Stimulated activated naive CD4-positive, alpha-beta T cell (primary cell): ENCODE measurements at regions not wholly inside any gene's neighbourhood (a gene's known extent, or its start where the extent isn't known, plus 50 kb on each side); places are given as distances from the start of the nearest gene placed in this dataset.
A peak's percentile ranks its signal among the peaks of the same experiment; 100 is the strongest.
"Not testable (repeated sequence)": the region's sequence is repeated elsewhere in the genome, so short reads cannot be mapped to it uniquely, and the experiment has no call there.

Experiments
- DNase-seq, 6 experiments: peaks; one replicate each; lab custom pipeline; 2025; lab: John Stamatoyannopoulos, UW

GRCh38 chr16:5215901-5216300 is 118.3 kb upstream of the EEF2KMT start:
- DNase-seq, result no peak

DNA sequence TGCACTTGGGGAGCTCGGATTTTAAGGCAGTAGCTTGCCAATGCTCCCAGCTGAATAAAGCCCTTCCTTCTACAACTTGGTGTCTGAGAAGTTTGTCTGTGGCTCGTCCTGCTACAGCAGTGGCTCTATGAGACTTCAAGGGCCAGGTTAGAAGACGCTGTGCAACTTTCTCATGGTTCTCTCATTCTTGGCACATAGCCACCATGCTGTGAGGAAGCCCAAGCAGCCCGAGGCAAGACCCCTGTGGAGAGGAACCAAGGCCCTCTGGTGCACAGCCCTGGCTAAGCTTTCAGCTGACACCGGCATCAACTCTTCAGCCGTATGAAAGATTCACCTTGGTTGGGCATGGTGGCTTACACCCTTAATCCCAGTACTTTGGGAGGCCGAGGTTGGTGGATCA is 116.9 kb upstream of the EEF2KMT start:
- no peak for DNase-seq

- not testable (repeated sequence) for DNase-seq
These were observed 114.9 kb upstream of the EEF2KMT start for GRCh38 chr16:5212501-5212900.

DNA sequence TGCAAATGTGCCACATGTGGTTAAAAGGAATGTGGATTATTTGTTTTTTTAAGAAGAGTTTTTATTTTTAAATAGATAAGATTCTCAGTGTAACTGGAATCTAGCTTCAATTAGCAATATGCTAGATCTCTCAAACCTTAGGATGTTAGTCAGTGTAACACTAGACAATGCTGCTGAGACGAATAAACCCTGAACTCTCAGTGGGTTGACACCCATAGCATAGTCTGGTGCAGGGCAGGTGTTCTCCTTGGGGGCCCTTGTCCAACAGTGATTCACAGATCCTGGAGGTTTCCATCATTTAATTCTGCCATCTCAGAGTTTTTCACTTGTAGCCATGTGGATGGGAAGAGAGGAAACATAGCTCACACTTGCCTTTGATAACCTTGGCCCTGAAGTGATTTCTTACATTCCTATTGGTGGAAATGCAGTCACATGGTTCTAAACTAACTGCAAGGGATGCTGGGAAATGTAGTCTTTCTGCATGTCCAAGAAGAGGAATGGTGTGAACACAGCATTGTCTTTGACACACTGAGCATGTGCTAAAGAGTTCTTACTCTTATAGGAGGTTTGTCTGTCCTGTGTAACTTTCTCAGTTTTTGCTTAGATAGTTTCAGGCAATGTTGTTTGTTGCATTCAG is 110.4 kb upstream of the EEF2KMT start:
- DNase-seq, result peak in 1 of 6 experiments; percentile 4

- no peak for DNase-seq
These were observed 109.5 kb upstream of the EEF2KMT start for GRCh38 chr16:5207001-5207523.

DNA sequence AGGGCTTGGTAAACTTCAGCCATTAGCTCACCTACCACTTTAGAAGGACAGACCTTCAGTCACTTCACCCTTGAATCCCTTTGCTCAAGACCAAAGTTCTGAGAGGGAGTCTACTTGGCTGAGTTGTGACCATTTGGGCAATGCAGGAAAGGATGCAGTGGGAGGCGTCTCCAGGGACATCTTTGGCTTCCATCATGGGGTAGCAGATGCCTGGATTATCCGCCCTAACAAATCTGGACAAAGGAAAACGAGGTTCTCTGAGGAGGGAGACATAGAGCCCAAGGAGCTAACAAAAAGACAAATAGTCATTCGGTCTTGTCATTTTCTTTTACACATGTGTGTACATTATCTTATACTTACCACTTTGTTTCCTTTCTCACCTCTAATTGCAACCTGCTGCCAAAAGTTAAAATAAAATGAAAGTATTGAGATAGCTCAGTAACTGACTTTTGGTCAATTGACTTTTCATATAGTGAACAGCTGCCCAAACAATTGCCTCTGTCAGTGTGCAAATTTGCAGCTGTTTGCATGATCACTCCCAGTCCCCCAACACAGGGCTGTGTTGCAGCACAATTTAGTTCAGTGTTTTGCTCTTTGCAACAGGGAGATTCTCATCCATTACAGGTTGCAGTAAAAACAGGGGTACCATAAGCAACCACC is 108.9 kb upstream of the EEF2KMT start:
- no peak for DNase-seq

- DNase-seq, result no peak
These were observed 107.9 kb upstream of the EEF2KMT start for GRCh38 chr16:5205361-5206040.

DNA sequence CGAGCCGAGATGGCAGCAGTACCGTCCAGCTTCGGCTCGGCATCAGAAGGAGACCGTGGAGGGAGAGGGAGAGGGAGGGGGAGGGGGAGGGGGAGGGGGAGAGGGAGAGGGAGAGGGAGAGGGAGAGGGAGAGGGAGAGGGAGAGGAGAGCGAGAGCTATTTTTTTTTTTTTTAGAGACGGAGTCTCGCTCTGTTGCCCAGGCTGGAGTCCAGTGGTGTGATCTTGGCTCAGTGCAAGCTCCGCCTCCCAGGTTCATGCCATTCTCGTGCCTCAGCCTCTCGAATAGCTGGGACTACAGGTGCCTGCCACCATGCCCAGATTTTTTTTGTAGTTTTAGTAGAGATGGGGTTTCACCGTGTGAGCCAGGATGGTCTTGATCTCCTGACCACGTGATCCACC is 106.1 kb upstream of the EEF2KMT start:
- not testable (repeated sequence) for DNase-seq

- DNase-seq, result no peak
These were observed 102.5 kb upstream of the EEF2KMT start for GRCh38 chr16:5200123-5200522.

GRCh38 chr16:5196204-5196603 is 98.6 kb upstream of the EEF2KMT start:
- DNase-seq, result no peak

DNA sequence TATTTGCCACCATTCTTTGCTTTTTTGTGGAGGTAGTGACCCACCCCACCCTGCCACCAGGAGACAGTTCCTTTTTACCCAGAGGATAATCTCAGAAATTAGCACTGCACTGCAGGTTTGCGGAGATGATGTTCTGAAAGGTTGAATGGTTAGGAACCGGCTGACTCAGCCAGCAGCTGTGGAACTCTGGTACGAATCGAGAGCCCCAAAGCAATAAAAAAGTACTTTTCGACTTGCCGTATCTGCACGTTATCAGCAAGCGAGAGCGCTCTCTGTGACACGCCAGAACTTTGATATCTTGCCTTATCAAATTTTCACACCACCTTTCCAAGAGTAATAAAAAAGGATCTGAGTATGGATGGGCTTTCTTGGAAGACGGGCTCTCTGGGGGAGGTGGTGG is 96.3 kb upstream of the EEF2KMT start:
- no peak for DNase-seq

DNA sequence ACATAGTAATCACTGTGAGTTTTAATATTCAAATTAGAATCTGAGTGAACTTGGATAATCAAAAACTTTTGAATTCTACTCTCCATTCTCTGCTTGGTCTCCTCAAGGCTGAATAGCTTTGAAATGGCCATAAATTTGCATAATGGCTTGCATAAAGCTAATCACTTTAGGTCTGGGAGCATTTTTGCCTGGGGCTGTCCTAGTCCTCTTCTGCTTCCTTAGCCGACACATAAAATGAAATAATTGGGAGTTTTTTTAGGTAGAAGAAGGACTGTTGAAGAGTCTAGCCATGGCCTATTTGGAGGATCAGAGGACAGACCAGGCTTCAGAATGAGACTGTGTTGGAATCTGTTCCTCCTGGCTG is 91.4 kb upstream of the EEF2KMT start:
- DNase-seq, result no peak

GRCh38 chr16:5188318-5188988 is 90.9 kb upstream of the EEF2KMT start:
- DNase-seq, result no peak

GRCh38 chr16:5187402-5187952 is 89.9 kb upstream of the EEF2KMT start:
- DNase-seq, result no peak

GRCh38 chr16:5186381-5186903 is 88.8 kb upstream of the EEF2KMT start:
- no peak for DNase-seq

DNA sequence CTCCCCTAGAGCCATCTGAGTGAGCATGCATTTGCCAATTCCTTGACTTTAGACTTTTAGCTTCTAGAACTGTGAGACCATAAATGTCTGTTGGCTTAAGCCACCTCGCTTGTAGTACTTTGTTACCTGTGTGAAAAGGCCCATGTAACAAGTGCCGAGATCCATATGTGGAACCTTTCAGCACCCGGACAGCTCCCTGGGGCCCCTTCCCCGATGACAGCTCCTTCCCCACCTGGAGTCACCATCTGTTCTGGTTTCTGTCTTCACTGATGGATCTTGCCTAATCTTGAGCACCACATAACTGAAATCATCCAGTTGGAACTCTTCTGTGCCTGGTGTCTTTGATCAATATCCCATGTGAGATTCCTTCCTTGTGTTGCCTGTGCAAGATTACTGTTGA is 78.9 kb upstream of the EEF2KMT start:
- no peak for DNase-seq

DNA sequence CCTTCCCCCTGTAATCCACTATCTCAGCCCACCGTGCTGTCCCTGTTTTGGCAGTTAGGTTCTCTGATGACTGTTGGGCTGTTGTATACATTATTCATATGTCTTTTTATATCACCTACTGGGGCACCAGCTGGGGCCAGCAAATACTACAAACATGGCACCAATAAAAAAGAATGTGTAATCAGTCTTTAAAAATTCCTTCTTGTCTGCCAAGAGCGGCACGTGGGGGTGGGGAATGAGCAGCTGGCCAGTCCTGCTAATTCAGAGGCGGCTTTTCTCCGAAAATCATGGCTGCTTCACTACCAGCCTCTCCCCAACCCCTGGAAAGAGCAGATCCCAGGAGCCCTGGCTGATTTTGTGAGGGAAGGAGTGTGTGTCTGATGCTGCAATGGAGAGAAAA is 77.7 kb upstream of the EEF2KMT start:
- DNase-seq, result no peak

DNA sequence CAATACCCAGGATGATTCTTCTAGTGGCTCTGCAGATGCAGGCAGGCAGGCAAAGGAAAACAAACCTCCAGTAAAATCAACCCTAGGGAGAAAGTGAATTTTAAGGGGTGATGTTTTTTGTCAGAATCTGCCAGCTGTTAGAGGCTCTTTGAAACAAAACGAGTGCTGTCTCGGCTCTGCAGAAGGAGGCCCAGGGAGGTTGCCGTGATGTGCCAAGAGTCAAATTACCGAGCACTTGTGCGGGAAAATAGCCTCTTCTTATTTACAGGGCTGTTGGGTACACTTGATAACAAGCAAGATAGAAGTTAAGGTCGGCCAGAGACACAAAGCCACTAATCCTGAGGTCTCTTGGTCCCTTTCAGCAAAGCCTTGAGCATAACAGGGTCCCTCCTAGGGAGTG is 68.9 kb upstream of the EEF2KMT start:
- no peak for DNase-seq

- not testable (repeated sequence) for DNase-seq
These were observed 67.8 kb upstream of the EEF2KMT start for GRCh38 chr16:5165429-5165828.

DNA sequence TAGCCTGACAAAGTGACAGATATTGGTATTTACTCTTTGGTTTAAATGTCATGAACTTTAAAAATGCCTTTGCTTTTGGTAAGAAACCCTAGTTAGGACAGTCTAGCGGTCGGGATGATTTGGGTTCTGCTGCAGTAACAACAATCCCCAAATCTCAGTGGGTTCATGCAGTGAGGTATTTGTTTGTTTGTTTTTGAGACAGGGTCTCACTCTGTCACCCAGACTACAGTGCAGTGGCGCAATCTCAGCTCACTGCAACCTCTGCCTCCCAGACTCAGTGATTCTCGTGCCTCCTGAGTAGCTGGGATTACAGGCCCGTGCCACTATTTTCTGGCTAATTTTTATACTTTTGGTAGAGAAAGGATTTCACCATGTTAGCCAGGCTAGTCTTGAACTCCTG is 65.2 kb upstream of the EEF2KMT start:
- DNase-seq, result not testable (repeated sequence)

DNA sequence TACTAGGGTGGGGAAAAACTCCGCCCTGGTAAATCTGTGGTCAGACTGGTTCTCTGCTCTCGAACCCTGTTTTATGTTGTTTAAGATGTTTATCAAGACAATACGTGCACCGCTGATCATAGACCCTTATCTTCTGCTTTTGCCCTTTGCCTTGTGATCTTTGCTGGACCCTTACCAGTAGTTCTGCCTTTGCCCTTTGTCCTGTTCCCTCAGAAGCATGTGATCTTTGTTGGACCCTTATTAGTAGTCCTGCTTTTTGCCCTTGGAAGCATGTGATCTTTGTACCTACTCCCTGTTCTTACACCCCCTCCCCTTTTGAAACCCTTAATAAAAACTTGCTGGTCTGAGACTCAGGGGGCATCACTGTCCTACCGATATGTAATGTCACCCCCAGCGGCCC is 64.3 kb upstream of the EEF2KMT start:
- not testable (repeated sequence) for DNase-seq

GRCh38 chr16:5160010-5160409 is 62.4 kb upstream of the EEF2KMT start:
- not testable (repeated sequence) for DNase-seq
